ENCODE measurements at regions not wholly inside any gene's neighbourhood (a gene's known extent, or its start where the extent isn't known, plus 50 kb on each side); places are given as distances from the start of the nearest gene placed in this dataset.

DNA sequence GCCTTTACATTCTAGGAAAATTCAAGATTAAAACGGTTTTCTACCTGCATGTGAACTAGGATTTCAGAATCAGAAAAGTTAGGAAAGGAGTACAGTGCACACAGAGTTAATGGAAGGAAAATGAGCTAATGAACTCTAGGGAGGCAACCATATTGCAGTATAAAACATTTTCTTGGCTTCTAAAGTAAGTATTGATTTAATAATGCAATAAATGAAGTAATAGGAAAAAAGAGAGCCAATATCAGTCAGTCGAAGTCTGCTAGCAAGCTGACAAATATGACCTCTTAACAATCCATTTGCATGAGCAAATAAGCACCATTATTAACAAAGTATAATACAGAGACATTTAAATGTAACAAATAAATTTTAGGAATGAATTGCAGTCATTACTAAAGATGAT, 80.2 kb upstream of the COL3A1 start:
- TF ChIP-seq, protein P1, sequence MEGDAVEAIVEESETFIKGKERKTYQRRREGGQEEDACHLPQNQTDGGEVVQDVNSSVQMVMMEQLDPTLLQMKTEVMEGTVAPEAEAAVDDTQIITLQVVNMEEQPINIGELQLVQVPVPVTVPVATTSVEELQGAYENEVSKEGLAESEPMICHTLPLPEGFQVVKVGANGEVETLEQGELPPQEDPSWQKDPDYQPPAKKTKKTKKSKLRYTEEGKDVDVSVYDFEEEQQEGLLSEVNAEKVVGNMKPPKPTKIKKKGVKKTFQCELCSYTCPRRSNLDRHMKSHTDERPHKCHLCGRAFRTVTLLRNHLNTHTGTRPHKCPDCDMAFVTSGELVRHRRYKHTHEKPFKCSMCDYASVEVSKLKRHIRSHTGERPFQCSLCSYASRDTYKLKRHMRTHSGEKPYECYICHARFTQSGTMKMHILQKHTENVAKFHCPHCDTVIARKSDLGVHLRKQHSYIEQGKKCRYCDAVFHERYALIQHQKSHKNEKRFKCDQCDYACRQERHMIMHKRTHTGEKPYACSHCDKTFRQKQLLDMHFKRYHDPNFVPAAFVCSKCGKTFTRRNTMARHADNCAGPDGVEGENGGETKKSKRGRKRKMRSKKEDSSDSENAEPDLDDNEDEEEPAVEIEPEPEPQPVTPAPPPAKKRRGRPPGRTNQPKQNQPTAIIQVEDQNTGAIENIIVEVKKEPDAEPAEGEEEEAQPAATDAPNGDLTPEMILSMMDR (IDR thresholded peaks at IDR 0.05): no peak
- TF ChIP-seq POLR2A (IDR thresholded peaks at IDR 0.05): no peak
- TF ChIP-seq EP300 (IDR thresholded peaks at IDR 0.05): no peak

Measured in upper lobe of left lung (tissue), 4 donors.